ENCODE measurements at regions not wholly inside any gene's neighbourhood (a gene's known extent, or its start where the extent isn't known, plus 50 kb on each side); places are given as distances from the start of the nearest gene placed in this dataset.

GRCh38 chr4:182147391-182147790 lies 95.8 kb upstream of the TENM3 start:
- DNase-seq (ENCODE audit: low read depth), result no peak

DNA sequence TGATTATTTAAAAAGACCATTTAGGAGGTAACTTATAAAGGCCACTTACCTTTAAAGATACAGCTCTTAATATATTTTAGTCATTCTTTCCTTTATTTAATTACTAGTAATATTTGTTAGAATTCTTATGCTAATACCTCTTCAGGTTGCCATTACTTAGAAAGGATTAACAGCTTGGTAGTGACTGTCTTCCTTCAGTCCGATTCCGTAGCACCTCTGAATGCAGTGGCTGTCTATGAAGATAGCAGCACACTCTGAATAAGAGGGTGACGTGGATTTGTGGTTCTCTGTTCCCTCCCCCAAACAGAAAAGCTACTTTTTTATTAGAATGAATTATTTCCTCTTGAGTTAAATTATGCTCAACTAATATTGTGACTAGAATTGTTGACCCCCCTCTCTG lies 92.6 kb upstream of the TENM3 start:
- no peak for DNase-seq (ENCODE audit: low read depth)

- no peak for DNase-seq (ENCODE audit: low read depth)
These were observed 87.4 kb upstream of the TENM3 start for GRCh38 chr4:182155806-182156205.

DNA sequence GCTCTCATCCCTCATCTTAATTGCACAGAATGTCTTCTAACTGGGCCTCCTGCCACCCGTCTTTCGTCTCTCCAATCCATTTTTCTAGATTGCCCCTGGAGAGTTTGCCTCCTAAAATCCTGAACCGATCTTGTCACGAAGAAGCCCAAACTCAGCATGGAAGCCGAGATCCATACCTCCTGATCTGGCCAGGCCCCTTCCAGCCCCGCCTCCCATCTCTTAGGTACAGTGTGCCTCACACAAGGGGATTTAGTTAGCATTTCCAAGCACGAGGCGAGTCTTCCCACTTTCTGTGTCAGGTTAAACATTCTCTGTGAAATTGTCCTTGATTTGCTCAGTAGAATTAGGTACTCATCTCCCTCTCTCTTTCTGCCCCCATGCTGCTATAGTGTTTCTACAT lies 80.0 kb upstream of the TENM3 start:
- no peak for DNase-seq (ENCODE audit: low read depth)

DNA sequence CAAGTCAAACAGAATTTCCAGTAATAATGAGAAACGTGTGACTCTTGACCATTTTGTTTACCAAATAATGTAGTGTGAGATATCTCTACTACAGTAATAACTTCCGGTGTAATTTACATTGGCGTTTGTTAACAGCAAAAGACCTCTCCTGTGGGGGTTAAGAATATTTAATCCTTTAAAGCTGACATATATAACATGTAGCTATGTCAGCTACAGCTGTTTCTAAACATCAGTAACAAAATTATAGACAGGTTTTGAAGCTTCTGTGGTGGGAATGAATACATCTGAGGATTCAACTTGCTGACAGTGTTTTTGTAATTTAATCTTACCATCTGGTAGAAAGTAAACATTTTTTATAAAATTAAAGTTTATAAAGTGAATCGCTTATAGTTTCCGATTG lies 73.6 kb upstream of the TENM3 start:
- no peak for DNase-seq (ENCODE audit: low read depth)

GRCh38 chr4:182169987-182170386 lies 73.2 kb upstream of the TENM3 start:
- no peak for DNase-seq (ENCODE audit: low read depth)

- DNase-seq (ENCODE audit: low read depth), result no peak
These were observed 72.7 kb upstream of the TENM3 start for GRCh38 chr4:182170417-182170935.

DNA sequence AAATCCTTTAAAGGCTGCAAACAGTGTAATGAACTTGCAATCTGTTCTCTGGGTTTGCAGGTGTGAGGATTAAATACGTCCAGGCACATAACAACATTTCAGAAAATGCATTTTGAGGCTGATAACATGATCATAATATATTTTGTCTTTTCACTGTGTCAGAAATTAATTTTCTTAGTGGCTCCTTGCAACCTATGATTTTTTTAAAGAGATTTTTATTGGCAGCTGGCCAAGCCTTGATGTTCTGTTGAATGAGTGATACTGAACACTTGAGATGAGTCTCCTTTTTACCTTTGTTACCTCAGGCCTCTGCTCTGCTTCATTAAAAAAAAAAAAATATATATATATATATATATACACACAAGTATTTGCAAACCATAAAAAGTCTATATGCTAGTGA lies 68.2 kb upstream of the TENM3 start:
- DNase-seq (ENCODE audit: low read depth), result no peak

DNA sequence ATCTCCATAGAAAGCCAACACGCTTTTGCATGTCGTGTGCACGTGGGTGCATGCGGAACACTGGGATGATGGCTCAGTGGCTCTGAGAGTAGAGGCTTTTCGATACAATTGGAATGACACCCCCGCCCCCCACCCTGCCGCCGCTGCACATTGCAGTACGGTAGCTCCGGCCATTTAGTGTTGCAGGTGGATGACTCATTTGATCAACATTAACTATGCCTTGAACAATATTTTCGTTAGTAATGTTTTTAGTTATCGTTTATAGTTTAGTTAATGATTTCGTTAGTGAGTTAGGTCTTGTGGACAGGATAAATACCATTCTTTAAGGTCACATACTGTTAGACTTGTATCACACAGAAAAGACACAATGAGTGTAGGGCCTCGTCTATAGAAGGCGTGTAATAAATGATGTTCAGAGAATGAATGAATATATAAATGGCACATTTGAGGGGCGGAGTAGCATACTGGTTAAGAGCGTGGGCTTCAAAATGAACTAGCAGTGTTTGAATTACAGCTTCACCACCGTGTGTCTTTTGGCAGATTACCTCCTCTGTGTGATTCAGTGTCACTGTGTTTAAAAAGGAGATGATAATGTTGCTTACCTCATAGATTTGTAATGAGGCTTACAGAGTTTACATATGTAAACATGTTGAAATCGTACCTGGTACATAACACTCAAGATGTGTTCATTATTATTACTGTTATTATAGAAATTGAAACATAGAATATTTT lies 67.2 kb upstream of the TENM3 start:
- DNase-seq (ENCODE audit: low read depth), result no peak

DNA sequence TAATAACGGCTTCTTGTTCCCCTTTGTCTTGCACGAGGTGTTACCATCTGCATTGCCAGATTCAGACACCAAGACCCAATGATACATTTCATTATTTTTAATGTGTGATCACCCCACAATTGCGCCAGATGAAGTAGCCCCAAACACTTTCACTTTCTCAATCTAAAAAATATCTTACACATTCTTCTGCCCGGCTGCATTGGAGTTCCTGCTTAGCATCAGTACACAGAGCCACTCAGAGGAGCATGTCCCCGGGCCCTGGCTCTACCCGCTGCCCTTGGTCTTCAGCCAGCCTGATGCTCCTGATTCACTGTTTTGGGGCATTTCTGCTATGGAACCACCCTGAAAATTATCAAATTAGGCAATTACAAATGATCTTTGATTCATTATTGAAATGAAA lies 66.0 kb upstream of the TENM3 start:
- no peak for DNase-seq (ENCODE audit: low read depth)

DNA sequence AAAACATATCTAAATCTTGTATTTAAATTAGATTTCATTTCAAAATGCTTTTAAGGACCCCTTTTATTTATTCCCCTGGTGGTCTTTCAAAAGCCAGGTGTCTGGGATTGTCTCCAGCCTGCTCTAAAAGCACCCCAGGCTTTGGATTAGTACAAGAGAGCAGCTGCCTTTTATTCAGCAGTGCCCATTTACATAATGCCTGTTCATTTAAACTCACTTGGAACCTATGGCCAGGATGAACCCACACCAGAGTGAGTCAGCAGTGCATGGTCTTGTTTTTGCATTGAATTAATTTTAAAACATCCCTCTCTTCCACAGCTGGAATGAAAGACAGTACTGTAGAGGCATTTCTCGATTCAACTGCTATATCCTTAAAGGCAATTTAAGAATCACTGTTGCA lies 64.1 kb upstream of the TENM3 start:
- no peak for DNase-seq (ENCODE audit: low read depth)

GRCh38 chr4:182179751-182180150 lies 63.5 kb upstream of the TENM3 start:
- DNase-seq (ENCODE audit: low read depth), result no peak

DNA sequence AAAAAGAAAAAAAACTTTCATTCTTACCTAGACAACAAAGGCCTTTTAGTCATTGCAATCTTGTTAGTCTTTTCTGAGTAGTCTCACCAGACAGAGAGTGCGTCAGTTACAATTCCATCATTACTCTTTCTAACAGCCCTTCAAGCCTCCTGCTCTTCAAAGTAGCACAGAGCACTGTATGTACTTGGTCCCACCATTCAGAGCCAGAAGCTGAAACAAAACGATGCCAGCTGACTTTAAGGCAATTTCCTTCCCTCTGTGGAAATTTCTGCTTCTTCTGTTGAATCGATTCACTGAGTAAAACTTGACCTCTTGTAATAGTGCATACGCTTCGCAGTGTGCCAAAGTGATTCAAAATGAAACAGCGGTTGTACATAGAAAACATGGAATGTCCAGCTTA lies 57.7 kb upstream of the TENM3 start:
- DNase-seq (ENCODE audit: low read depth), result no peak

- DNase-seq (ENCODE audit: low read depth), result no peak
These were observed 55.5 kb upstream of the TENM3 start for GRCh38 chr4:182187674-182188073.

DNA sequence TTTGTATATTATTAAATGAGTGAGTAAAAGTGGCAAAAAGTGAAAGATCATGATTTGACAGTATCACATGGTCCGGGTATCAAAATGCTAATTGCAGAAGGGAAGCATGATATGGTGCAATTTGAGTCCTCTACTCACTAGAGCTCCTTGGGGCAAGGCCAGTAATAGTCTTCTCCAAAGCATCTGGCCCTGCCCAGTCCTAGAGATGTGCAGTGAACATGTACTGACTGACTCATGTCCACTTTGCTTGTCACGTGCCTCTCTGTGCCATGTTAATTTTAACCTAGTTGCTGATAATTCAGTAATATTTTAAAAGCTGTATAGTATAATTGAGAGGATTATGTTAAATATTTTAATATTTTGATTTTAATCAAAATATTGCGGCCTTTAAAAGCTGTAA lies 54.6 kb upstream of the TENM3 start:
- no peak for DNase-seq (ENCODE audit: low read depth)

DNA sequence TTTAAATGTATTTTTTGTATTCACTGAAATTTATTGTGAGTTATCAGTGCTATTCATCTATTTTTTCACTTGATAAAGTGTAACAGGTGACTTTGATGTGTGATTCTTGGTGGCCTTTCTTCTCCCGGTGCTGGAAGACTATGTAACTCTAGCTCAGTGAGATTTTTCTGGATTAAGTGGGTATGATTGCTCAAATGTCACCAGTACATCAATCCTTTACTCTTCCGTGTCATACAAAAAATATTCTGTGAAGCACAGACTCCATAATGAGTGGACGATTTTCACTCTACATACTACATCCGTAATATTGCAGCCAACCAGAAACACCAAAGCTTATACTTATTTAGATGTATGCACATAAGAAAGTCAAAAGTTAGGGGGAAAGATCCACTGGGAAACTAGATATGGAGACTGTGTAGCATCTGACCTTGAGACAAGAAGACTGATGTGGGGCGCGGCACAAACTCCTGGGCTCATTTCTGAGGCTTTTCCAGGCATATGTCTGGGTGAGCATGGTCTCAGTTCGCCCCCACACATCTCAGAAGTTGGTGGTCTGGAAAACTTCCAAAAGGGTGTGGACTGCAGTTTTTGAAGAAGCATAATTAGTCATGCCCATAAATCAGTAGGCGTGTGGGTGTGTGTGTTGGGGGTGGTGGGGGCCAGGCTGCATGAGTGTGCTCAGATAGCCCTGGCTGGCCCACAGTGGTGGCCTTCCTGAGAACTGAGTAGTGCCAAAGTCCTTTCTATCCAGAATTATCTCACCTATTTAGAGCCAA lies 53.9 kb upstream of the TENM3 start:
- no peak for DNase-seq (ENCODE audit: low read depth)

DNA sequence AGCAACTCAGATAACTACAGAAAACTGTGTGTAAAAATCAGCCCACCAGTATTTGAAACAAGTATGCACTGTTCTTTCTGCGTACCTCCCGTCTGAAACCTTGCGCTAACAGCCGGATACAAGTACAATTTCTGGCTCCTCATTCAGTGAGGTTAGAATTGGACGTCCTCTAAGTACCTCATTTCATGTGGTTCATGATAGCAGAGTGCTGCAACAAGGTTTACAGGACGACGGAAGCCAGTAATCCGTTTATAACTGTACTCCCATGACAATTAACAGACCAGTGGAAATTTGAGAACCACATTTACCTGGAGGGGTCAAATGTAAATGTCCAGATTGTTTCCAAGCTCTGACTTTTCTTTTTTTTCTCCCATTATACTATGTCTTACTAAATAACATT lies 52.9 kb upstream of the TENM3 start:
- no peak for DNase-seq (ENCODE audit: low read depth)

DNA sequence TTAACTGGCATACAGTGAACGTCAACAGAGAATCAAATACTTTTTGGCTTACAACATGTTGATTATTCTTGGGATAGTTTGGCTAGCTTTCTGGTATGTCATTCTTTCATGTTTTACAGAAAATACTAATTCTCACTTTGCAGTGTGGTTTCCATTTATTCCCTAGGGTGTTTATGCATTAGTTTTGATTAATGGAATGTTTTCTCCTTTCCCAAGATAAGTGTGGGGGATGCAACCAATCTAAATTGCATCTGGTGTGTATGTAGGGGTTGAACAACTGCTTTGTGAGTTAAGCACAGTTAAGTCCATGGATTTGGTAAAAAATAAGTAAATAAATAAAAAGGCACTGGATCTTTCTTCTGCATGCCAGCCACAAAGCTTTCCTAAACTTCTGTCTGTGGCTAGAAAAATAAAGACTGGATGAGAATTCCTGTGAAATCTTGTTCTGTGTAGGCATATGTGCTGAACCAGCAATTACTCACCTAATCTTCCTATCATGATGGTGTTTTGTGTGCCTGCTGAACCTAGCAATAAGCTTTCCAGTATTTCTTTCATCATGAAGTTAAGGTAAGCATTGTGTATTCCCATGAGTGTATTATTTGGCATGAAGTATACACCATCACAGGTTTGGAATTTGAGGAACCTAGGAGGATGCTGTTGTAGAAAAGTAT lies 50.6 kb upstream of the TENM3 start:
- DNase-seq (ENCODE audit: low read depth), result no peak

- no peak for DNase-seq (ENCODE audit: low read depth)
These were observed 49.9 kb upstream of the TENM3 start for GRCh38 chr4:182193311-182193710.

All from activated gamma-delta T cell treated with anti-CD3 and anti-CD28 coated beads, Interleukin-2, amount 50 U/mL, for 16 hours (primary cell).